ENCODE measurements at regions not wholly inside any gene's neighbourhood (a gene's known extent, or its start where the extent isn't known, plus 50 kb on each side); places are given as distances from the start of the nearest gene placed in this dataset.
"Not testable (repeated sequence)": the region's sequence is repeated elsewhere in the genome, so short reads cannot be mapped to it uniquely, and the experiment has no call there.

GRCh38 chr14:106470028-106470427 is 943.6 kb downstream of the TMEM121 start:
- H3K27me3 ChIP-seq (ENCODE audit: control insufficient read depth, insufficient read depth, low read length); H3K4me1 ChIP-seq (ENCODE audit: control insufficient read depth, insufficient read depth, low read length); H3K9ac ChIP-seq (ENCODE audit: low read depth, low read length); H3K36me3 ChIP-seq (ENCODE audit: control insufficient read depth, insufficient read depth, low read length); H3K4me3 ChIP-seq (ENCODE audit: low read depth, low read length); H3K27ac ChIP-seq (ENCODE audit: low read depth, low read length): not testable (repeated sequence)
- peaks cover 17% of the 10 kb centered on the region for H3K9me3 ChIP-seq (ENCODE audit: control insufficient read depth, insufficient read depth, low read length)

- H3K36me3 ChIP-seq (ENCODE audit: control insufficient read depth, insufficient read depth, low read length); H3K27me3 ChIP-seq (ENCODE audit: control insufficient read depth, insufficient read depth, low read length); H3K27ac ChIP-seq (ENCODE audit: low read depth, low read length); H3K9ac ChIP-seq (ENCODE audit: low read depth, low read length); H3K4me1 ChIP-seq (ENCODE audit: control insufficient read depth, insufficient read depth, low read length); H3K4me3 ChIP-seq (ENCODE audit: low read depth, low read length): not testable (repeated sequence)
- H3K9me3 ChIP-seq (ENCODE audit: control insufficient read depth, insufficient read depth, low read length): peaks cover 15% of the 10 kb centered on the region
Observed at GRCh38 chr14:106474261-106475028, 948.1 kb downstream of the TMEM121 start.

- not testable (repeated sequence) for H3K27me3 ChIP-seq (ENCODE audit: control insufficient read depth, insufficient read depth, low read length); H3K9ac ChIP-seq (ENCODE audit: low read depth, low read length); H3K4me1 ChIP-seq (ENCODE audit: control insufficient read depth, insufficient read depth, low read length); H3K4me3 ChIP-seq (ENCODE audit: low read depth, low read length); H3K27ac ChIP-seq (ENCODE audit: low read depth, low read length); H3K36me3 ChIP-seq (ENCODE audit: control insufficient read depth, insufficient read depth, low read length)
- peaks cover 10% of the 10 kb centered on the region for H3K9me3 ChIP-seq (ENCODE audit: control insufficient read depth, insufficient read depth, low read length)
Observed at GRCh38 chr14:106475214-106475613, 948.8 kb downstream of the TMEM121 start.

DNA sequence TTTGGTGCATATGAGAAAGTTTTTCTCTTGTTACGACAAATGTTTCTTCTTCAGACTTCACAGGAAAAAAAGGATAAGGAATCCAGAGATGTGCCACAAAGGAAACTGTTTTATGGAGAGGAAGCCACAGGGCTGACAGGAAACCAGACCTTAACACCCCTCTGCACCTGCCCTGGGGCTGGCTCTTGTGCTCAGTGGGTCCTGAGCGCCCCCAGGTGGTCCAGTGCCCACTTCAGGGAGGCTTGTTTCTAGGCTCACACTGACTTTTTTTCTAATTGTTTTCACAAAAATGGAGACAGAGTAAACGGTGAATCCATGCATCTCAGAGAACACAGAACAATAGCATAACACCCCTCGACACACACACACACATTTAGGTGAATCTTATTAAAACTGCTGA is 951.2 kb downstream of the TMEM121 start:
- H3K4me3 ChIP-seq (ENCODE audit: low read depth, low read length); H3K36me3 ChIP-seq (ENCODE audit: control insufficient read depth, insufficient read depth, low read length); H3K4me1 ChIP-seq (ENCODE audit: control insufficient read depth, insufficient read depth, low read length); H3K27me3 ChIP-seq (ENCODE audit: control insufficient read depth, insufficient read depth, low read length); H3K27ac ChIP-seq (ENCODE audit: low read depth, low read length); H3K9ac ChIP-seq (ENCODE audit: low read depth, low read length): not testable (repeated sequence)
- H3K9me3 ChIP-seq (ENCODE audit: control insufficient read depth, insufficient read depth, low read length): peaks cover 10% of the 10 kb centered on the region

- not testable (repeated sequence) for H3K9ac ChIP-seq (ENCODE audit: low read depth, low read length); H3K4me1 ChIP-seq (ENCODE audit: control insufficient read depth, insufficient read depth, low read length); H3K36me3 ChIP-seq (ENCODE audit: control insufficient read depth, insufficient read depth, low read length); H3K4me3 ChIP-seq (ENCODE audit: low read depth, low read length); H3K27ac ChIP-seq (ENCODE audit: low read depth, low read length); H3K27me3 ChIP-seq (ENCODE audit: control insufficient read depth, insufficient read depth, low read length); H3K9me3 ChIP-seq (ENCODE audit: control insufficient read depth, insufficient read depth, low read length)
Observed at GRCh38 chr14:106480287-106480686, 953.9 kb downstream of the TMEM121 start.

DNA sequence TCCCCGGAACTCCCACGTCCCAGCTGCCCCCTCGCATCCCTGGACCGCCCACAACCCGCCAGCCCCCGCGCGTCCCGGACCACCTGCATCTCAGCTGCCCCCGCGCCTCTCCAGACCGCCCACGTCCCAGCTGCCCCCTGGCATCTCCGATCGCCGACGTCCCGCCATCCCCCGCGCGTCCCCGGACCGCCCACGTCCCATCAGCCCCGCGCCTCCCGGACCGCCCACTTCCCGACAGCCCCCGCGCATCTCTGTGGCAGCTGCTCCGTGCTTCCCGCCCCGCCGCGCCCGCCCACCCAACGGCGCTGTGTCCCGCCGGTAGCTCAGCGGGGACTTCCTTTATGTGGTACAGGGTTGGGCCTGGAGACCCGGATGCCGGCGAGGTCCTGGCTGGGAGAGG is 955.8 kb downstream of the TMEM121 start:
- not testable (repeated sequence) for H3K4me1 ChIP-seq (ENCODE audit: control insufficient read depth, insufficient read depth, low read length); H3K36me3 ChIP-seq (ENCODE audit: control insufficient read depth, insufficient read depth, low read length)

GRCh38 chr14:106487600-106487999 is 961.2 kb downstream of the TMEM121 start:
- Histone ChIP-seq H3K27ac (ENCODE audit: low read depth, low read length) (no peak overlapping the region), H3K9ac (ENCODE audit: low read depth, low read length) (no peak overlapping the region), H3K9me3 (ENCODE audit: control insufficient read depth, insufficient read depth, low read length) (peaks cover 60% of the 10 kb centered on the region), H3K4me3 (ENCODE audit: low read depth, low read length) (no peak overlapping the region), H3K36me3 (ENCODE audit: control insufficient read depth, insufficient read depth, low read length) (no peaks in the 10 kb centered on the region), H3K4me1 (ENCODE audit: control insufficient read depth, insufficient read depth, low read length) (no peaks in the 10 kb centered on the region), H3K27me3 (ENCODE audit: control insufficient read depth, insufficient read depth, low read length) (no peaks in the 10 kb centered on the region)

More for the DNA sequence above, 955.8 kb downstream of the TMEM121 start:
- not testable (repeated sequence) for H3K9ac ChIP-seq (ENCODE audit: low read depth, low read length); H3K27ac ChIP-seq (ENCODE audit: low read depth, low read length); H3K9me3 ChIP-seq (ENCODE audit: control insufficient read depth, insufficient read depth, low read length); H3K4me3 ChIP-seq (ENCODE audit: low read depth, low read length); H3K27me3 ChIP-seq (ENCODE audit: control insufficient read depth, insufficient read depth, low read length)

DNA sequence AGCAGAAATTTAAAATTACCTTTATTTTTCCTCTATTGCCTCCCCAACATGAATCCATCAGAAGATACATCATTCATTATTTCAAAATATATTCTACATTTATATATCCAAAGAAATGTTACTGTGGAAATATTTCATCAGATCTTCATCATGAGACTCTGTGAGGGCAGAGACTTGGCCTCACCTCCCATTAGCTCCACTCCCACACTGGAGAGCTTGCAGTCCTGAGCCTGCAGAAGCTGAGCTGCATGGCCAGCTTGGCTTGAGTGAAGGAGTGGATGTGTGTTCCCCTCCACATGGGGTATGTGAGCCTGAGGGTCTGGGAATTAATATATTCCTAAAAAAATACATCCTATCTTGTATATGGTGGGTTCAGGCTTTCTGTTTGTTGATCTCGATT is 961.9 kb downstream of the TMEM121 start:
- H3K27ac ChIP-seq (ENCODE audit: low read depth, low read length): no peak overlapping the region
- no peaks in the 10 kb centered on the region for H3K4me1 ChIP-seq (ENCODE audit: control insufficient read depth, insufficient read depth, low read length)
- H3K4me3 ChIP-seq (ENCODE audit: low read depth, low read length): peak overlapping the region; percentile 15; the same call in 1 of the 2 replicates
- no peak overlapping the region for H3K9ac ChIP-seq (ENCODE audit: low read depth, low read length)
- H3K36me3 ChIP-seq (ENCODE audit: control insufficient read depth, insufficient read depth, low read length): no peaks in the 10 kb centered on the region
- H3K9me3 ChIP-seq (ENCODE audit: control insufficient read depth, insufficient read depth, low read length): peaks cover 67% of the 10 kb centered on the region
- H3K27me3 ChIP-seq (ENCODE audit: control insufficient read depth, insufficient read depth, low read length): no peaks in the 10 kb centered on the region

DNA sequence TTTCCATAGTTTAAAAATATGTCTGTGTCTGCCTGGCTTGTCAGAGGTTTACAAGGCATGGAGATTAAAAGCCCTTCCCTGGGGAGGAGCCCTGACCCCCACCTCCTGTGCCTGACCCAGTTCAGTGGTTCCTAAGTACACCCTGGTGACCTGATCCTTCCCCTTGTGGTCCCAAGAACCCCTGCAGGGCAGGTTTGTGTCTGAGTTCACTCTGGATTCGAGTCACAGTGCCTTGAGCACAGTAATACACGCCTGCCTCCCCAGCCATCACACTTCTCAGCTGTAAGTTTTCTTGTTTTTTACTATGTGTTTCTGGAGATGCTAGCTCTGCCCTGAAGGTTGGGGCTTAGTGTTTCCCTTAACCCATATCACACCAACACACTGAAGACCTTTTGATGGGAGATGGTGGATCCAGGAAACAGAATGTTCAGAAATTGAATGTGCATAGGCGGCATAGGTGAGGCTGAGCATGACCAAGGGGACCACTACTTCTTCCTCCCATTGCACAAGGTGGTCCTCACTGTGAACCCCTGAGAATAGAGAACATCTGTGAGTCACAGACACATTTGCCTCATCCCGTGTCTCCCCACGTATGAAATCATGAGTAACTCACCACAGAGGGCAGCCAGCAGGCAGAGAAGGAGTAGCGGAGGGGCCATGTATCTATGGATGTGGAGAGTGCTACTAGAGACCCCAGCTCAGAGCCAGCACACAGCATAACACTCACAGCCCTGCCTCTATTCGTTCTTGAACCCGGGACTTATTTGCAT is 962.9 kb downstream of the TMEM121 start:
- no peak overlapping the region for H3K9ac ChIP-seq (ENCODE audit: low read depth, low read length)
- H3K4me1 ChIP-seq (ENCODE audit: control insufficient read depth, insufficient read depth, low read length): no peaks in the 10 kb centered on the region
- no peak overlapping the region for H3K27ac ChIP-seq (ENCODE audit: low read depth, low read length)
- H3K4me3 ChIP-seq (ENCODE audit: low read depth, low read length): no peak overlapping the region
- no peaks in the 10 kb centered on the region for H3K36me3 ChIP-seq (ENCODE audit: control insufficient read depth, insufficient read depth, low read length)
- peaks cover 77% of the 10 kb centered on the region for H3K9me3 ChIP-seq (ENCODE audit: control insufficient read depth, insufficient read depth, low read length)
- no peaks in the 10 kb centered on the region for H3K27me3 ChIP-seq (ENCODE audit: control insufficient read depth, insufficient read depth, low read length)

DNA sequence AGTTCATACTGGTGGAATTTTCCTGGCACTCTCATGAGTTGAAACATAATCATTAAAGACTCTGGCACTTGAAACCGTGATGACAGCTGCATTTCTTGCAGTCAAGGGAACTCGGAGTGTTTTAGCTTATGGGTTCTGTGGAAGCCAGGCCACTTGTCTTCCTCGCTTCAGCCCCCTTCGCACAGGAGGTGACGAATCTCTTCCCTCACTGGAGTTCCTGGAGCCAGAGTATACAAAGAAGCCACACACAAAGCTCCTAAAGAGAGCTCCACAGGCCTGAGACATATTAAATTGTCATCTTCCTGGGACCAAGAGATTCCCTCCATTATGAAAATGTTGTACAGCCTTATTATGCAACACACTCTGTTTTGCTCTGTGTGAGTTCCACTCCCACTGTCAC is 964.1 kb downstream of the TMEM121 start:
- peaks cover 88% of the 10 kb centered on the region for H3K9me3 ChIP-seq (ENCODE audit: control insufficient read depth, insufficient read depth, low read length)
- H3K27ac ChIP-seq (ENCODE audit: low read depth, low read length): no peak overlapping the region
- H3K27me3 ChIP-seq (ENCODE audit: control insufficient read depth, insufficient read depth, low read length): no peaks in the 10 kb centered on the region
- H3K4me1 ChIP-seq (ENCODE audit: control insufficient read depth, insufficient read depth, low read length): no peaks in the 10 kb centered on the region
- no peaks in the 10 kb centered on the region for H3K36me3 ChIP-seq (ENCODE audit: control insufficient read depth, insufficient read depth, low read length)
- no peak overlapping the region for H3K9ac ChIP-seq (ENCODE audit: low read depth, low read length)
- H3K4me3 ChIP-seq (ENCODE audit: low read depth, low read length): no peak overlapping the region

DNA sequence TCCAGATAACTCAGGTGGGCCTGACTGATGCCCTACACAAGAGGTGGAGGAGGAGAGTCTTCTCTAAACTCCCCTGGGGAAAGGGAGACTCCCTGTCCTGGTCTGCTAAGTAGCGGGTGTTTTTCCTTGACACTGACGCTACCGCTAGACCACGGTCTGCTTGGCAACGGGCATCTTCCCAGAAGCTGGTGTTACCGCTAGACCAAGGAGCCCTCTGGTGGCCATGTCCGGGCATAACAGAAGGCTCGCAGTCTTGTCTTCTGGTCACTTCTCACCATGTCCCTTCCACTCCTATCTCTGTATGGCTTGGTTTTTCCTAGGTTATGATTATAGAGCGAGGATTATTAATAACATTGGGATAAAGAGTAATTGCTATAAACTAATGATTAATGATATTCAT is 965.5 kb downstream of the TMEM121 start:
- H3K4me3 ChIP-seq (ENCODE audit: low read depth, low read length): no peak overlapping the region
- no peak overlapping the region for H3K9ac ChIP-seq (ENCODE audit: low read depth, low read length)
- no peaks in the 10 kb centered on the region for H3K4me1 ChIP-seq (ENCODE audit: control insufficient read depth, insufficient read depth, low read length)
- no peak overlapping the region for H3K27ac ChIP-seq (ENCODE audit: low read depth, low read length)
- no peaks in the 10 kb centered on the region for H3K27me3 ChIP-seq (ENCODE audit: control insufficient read depth, insufficient read depth, low read length)
- no peaks in the 10 kb centered on the region for H3K36me3 ChIP-seq (ENCODE audit: control insufficient read depth, insufficient read depth, low read length)
- H3K9me3 ChIP-seq (ENCODE audit: control insufficient read depth, insufficient read depth, low read length): peaks cover 95% of the 10 kb centered on the region
